HG03457 (cell line): ENCODE measurements at regions not wholly inside any gene's neighbourhood (a gene's known extent, or its start where the extent isn't known, plus 50 kb on each side); places are given as distances from the start of the nearest gene placed in this dataset.

Source experiments
- ATAC-seq: cut with Tn5 transposase; IDR thresholded peaks from one replicate; pipeline ENCODE4 v1.9.1; 2021; ENCODE audit warnings: moderate number of reproducible peaks; ENCODE audit not compliant: unreplicated experiment

DNA sequence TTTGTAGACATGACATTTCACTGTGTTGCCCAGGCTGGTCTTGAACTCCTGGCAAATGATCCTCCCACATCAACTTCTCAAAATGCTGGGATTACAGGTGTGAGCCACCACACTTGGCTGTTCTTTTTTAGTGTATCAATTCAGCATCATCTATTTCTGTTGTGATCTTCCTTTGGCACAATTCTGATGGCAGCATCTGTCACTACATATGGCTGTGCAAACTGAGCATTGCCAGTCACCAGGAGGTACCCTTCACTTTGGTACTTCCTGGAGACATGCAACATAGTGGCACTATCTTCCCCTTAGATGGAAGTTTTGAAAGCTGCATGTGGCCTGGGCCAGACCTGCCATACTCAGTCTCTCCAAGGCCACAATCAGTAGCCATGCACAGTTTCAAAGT, 467.1 kb upstream of the TMPO start:
- no peak for ATAC-seq

- no peak for ATAC-seq
These were observed 462.2 kb upstream of the TMPO start for GRCh38 chr12:98053202-98053601.

DNA sequence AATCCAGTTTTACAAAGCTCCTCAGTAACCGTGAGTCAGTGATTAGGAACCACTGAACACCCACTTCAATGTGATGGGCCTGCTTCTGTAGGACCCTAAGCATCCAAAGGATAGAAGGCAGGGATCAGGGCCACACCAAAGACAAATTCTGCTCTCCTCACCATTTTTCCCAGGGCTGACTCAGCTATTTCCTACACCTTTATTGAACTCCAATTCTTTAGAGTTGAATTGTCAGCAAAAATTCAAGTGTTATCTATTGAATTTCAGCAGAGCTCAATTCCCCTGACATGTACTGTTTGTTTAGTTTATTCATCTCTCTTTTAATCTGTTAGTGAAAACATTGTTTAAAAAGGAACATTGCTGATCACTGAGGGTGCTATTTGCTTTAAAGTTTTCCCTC, 457.7 kb upstream of the TMPO start:
- ATAC-seq: no peak

DNA sequence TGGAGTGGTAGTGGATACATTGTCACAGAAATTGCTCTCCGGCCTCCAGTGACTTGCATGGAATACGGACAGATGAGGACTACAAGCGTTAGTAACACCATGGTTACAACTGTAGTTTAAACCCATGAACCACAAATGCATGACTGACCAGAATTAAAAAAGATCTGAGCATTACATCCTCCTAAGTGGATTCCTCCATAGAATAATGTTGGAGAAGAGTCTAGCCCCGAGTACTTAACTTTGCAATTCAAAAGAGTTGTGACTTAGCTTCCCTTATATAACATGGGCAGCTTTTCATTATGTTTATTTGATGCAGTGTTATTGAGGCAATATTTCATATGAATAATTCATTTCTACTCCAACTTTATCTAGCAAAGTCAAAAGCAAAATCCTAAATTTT, 457.2 kb upstream of the TMPO start:
- no peak for ATAC-seq

DNA sequence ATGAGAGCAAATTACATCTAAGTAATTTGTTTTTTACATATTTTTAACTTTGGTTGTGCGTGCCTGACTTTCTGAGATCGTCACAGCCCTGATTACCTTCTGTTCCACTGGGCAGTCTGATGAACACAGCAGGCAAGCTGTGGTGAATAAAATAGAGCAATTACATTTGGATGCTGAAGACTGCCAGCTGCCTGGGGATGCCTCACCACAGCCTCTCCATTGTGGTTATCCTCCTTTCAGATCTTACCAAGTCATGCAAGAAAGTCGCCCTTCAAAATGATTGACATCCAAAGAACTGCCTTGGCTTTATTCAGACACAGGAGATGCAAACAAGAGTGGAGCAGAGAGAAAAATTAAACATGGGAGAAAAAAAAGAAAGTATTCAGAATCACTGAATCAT, 456.6 kb upstream of the TMPO start:
- no peak for ATAC-seq

DNA sequence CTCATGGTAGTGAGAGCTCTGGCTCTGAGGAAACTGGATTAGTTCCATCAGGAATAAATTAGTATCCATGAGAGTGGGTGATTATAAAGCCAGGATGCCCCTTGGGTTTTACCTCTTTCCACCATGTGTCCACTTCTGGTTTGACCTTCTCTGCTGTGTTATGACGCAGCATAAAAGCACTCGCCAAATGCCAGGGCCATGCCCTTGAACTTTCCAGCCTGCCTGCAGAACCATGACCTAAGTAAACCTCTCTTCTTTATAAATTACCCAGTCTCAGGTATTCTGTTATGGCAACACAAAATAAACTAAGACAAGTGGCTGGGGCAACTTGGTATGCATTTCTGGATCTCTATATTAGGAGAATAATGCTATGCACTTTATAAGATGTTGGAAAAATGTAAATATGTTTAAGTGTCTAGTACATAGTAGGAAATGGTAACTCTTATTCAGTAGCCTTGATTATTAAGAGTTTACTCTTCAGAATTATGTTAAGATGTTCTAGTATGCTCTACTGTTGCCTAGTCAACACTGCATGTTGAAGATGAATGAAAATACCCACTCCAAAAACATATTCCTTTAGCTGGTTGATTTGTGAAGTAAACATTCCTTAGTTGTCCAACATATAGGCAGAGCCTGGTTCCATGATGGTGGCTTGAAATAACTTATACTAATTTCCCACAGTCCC, 455.6 kb upstream of the TMPO start:
- no peak for ATAC-seq

- ATAC-seq: no peak
These were observed 455.0 kb upstream of the TMPO start for GRCh38 chr12:98060411-98060810.

GRCh38 chr12:98062464-98063245, 452.7 kb upstream of the TMPO start:
- ATAC-seq: no peak

GRCh38 chr12:98064501-98064900, 450.9 kb upstream of the TMPO start:
- no peak for ATAC-seq

DNA sequence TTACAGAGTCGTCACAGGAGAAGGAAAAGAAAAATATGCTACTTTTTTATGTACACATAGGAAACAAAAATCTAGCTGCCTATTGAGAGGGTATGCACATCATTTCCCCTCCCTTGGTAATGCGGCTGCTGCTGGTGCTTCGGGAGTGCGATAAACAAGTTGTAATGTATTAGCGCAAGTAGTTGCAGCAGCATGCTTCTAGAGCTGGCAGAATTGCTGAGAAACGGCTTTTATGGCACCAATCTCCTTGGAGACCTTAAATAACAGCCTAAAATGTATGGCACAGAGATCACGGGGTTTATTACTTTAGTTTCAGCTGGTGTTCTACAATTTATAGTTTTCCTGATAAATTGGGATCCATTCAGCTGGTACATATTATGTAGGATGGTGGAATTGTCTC, 447.6 kb upstream of the TMPO start:
- ATAC-seq: no peak

GRCh38 chr12:98073610-98074009, 441.8 kb upstream of the TMPO start:
- no peak for ATAC-seq

DNA sequence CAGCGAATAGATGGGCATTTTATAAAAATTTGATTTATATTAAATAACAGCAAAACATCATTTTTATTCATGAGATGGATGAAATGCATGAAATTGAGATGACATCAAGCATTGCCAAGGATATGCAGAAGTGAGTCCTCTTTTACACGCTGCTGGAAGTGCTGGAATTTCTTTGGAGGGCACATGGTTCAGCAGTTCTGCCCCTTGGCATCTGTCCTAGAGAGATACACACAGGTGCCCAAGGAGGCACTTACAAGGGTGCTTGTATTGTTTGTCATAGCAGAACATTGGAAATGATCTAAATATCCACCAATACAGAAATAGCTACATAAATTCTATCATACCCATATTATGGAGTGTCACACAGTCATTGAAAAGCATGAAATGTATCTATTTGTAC, 441.1 kb upstream of the TMPO start:
- no peak for ATAC-seq

DNA sequence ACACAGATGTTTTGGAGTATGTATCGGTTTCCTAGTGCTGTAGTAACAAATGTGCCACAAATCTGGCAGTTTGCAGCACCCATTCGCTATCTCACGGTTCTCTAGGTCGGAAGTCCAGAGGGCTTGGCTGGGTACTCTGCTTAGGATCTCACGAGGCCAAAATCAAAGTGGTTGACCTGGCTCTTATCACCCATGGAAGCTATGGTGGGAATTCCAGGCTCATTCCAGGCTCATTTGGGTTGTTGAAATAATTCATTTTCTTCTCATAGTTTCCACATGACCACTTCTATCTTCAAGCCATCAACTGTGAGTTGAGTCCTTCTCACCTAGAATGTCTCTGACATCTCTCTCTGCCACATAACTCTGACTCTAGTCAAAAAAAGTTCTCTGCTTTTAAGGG, 431.0 kb upstream of the TMPO start:
- ATAC-seq: no peak

DNA sequence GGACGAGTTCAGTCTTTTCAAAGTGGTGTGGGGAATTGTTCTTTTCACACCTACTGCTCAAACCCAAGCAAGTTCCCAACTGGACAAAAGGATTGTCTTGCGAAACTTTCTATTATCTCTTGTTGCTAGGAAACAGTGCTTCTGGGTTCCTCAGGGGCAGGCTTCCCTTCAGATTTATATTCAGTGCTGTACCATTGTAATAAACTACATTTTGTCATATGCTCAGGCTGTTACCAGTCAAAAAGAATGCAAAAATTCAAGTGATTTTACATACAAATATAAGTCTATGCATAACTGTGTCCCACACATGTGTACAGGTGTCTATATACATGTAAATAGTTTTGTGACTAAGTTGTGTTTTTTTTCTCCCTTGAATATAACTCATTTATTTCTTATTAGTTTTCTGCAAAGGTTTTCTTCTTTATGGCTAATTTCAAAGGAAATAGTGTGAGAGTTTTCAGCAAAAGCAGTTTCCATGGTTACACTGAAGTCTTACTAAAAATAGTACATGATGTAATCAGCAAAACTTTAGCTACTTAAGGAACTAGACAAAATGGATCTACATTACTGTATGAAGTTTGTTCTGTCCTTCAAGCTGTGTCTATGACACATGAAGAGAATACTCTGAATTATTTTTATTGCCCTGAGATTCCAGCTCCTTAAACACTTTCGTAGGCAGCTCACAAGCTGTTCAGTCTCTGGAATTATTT, 430.2 kb upstream of the TMPO start:
- no peak for ATAC-seq

DNA sequence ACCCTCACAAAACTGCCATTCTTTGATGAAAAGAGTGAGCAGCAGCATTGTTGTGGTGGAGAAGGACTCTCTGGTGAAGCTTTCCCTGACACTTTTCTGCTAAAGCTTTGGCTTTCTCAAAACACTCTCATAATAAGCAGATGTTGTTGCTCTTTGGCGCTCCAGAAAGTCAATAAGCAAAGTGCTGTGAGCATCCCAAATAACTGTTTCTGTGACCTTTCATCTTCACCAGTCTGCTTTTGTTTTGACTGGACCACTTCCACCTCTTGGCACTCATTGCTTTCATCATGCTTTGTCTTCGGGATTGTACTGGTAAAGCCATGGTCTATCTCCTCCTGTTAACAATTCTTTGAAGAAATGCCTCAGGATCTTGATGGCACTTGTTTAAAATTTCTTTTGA, 424.7 kb upstream of the TMPO start:
- ATAC-seq: no peak

GRCh38 chr12:98096436-98096835, 419.0 kb upstream of the TMPO start:
- no peak for ATAC-seq

DNA sequence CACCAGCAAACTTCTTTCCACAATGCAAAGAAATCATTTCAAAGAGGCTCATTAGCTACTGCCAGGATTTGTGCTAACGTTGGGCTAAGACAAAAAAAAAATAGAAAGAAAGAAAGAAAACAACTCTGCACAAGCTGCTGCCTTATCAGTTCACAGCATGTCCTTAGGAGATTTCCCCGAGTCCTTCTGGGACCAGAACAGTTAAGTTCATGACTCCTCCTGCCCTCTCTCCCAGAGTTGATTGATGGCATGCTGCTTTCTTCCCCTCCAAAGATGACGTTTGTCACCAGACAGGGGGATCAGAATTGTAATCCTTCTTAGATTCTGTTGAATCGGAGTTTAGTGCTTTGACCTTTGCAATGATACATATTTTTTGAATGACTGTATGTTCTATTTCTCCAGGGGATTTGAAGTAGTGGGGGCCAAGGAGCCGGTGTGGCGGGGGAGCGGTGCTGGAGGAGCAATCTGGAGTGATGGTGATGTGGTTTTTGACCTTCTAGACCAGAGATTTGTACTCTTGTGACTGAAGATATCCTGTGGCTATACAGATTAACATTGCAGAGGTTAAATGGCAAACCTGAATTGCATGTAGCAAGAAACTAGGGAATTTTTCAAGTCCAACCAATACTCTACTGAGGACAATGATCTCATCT, 409.2 kb upstream of the TMPO start:
- no peak for ATAC-seq

- ATAC-seq: no peak
These were observed 406.1 kb upstream of the TMPO start for GRCh38 chr12:98109266-98109665.

GRCh38 chr12:98110536-98110935, 404.9 kb upstream of the TMPO start:
- no peak for ATAC-seq

DNA sequence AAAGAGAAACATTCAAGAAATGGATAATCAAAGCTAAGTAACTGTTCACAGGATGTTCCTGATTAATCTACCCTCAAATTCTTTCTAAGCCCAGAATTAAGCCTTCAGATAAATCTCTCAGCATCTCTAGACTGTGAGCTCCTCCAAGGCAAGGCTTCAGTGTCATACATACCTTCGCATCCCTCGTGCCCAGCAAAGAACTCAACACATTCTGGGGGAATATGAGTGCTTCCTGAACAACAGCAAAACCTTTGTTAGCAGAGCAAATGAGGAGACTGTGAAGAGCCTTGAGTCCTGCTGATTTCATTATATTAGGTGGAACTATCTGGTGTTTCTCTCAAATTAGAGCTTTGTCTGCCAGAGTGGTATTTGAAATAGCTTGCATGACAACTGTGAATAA, 401.8 kb upstream of the TMPO start:
- ATAC-seq: no peak

DNA sequence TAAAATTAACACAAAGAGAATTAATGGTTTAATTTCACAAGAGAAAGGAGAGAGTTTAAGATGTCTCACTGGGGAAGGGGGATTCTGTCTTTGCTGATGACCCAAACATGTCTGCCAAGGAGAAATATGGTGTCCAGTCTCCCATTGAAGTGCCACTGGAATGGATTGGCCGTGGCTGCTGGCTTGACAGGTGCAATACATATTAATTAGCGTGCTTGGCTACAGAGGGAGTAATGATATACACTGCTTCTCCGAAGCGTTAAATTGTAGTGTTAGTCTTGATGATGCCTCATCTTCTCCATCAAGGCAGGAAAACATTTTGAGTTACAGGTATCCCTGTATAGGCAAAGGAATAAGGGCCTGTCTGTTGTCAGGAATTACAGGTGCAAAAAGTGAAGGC, 393.4 kb upstream of the TMPO start:
- no peak for ATAC-seq

GRCh38 chr12:98123021-98123461, 392.3 kb upstream of the TMPO start:
- no peak for ATAC-seq
